SU-DHL-6 (cell line): ENCODE measurements at regions not wholly inside any gene's neighbourhood (a gene's known extent, or its start where the extent isn't known, plus 50 kb on each side); places are given as distances from the start of the nearest gene placed in this dataset.

Experiments
- EZH2phosphoT487 ChIP-seq: fragments of 200-600 bp; sonication (generic), shearing (Covaris generic); conservative IDR thresholded peaks from 2 replicates; pipeline ENCODE4 v1.6.1; 2018; ENCODE audit warnings: mild to moderate bottlenecking, antibody characterized with exemption, low read length, moderate library complexity, mixed read lengths
- TF ChIP-seq, protein P1 (sequence below): fragments of 200-600 bp; sonication (generic); IDR thresholded peaks from one replicate; pipeline ENCODE4 v1.5.1; 2017; ENCODE audit warnings: antibody characterized with exemption, mild to moderate bottlenecking, low read length, moderate library complexity; ENCODE audit not compliant: insufficient read depth, poor library complexity, severe bottlenecking

DNA sequence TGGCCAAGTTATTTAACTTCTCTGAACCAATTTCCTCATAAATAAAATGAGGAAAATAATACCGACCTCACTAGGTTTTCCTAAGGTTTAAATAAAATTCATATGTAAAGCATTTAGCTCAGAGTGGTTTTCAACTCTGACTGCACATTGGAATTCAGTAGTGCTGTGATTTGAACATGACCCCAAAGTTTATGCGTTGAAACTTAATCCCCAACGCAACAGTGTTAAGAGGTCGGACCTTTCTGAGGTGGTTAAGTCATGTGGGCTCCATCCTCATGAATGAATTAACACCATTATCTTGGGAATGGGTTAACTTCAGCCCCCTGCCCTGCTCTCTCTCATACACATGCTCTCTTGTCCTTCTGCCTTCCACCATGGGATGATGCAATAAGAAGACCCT, 322.2 kb downstream of the AASDHPPT start:
- TF ChIP-seq, protein P1, sequence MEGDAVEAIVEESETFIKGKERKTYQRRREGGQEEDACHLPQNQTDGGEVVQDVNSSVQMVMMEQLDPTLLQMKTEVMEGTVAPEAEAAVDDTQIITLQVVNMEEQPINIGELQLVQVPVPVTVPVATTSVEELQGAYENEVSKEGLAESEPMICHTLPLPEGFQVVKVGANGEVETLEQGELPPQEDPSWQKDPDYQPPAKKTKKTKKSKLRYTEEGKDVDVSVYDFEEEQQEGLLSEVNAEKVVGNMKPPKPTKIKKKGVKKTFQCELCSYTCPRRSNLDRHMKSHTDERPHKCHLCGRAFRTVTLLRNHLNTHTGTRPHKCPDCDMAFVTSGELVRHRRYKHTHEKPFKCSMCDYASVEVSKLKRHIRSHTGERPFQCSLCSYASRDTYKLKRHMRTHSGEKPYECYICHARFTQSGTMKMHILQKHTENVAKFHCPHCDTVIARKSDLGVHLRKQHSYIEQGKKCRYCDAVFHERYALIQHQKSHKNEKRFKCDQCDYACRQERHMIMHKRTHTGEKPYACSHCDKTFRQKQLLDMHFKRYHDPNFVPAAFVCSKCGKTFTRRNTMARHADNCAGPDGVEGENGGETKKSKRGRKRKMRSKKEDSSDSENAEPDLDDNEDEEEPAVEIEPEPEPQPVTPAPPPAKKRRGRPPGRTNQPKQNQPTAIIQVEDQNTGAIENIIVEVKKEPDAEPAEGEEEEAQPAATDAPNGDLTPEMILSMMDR = no peak
- TF ChIP-seq EZH2phosphoT487 = no peak
